CD14-positive monocyte (primary cell): ENCODE measurements at regions not wholly inside any gene's neighbourhood (a gene's known extent, or its start where the extent isn't known, plus 50 kb on each side); places are given as distances from the start of the nearest gene placed in this dataset.
"Not testable (repeated sequence)": the region's sequence is repeated elsewhere in the genome, so short reads cannot be mapped to it uniquely, and the experiment has no call there.

Source experiments
- DNase-seq, 3 donors: peaks; one replicate each; pipeline ENCODE4 v3.0.0-alpha.2; 2011 to 2022
- H2AFZ ChIP-seq: 2 replicates; pipeline ENCODE4 v1.6.0; 2012; ENCODE audit warnings: mild to moderate bottlenecking, low read depth, low read length, inconsistent platforms; ENCODE audit not compliant: insufficient read depth, poor library complexity, severe bottlenecking
- H3K27ac ChIP-seq, 2 donors: 1 replicate in 1 of 2; 2 replicates in 1 of 2; pipeline ENCODE4 v1.5.1; 2012 to 2013; ENCODE audit warnings: low read length in 2 of 2, control low read depth in 1 of 2, inconsistent platforms in 1 of 2, low read depth in 1 of 2, mild to moderate bottlenecking in 1 of 2
- H3K27me3 ChIP-seq, 2 donors: one replicate each; pipeline versions ENCODE4 v1.6.0 to v1.6.1; 2011 to 2013; ENCODE audit warnings: low read length in 2 of 2; ENCODE audit not compliant: control insufficient read depth in 2 of 2, insufficient read depth in 2 of 2
- H3K36me3 ChIP-seq, 2 donors: replicated peaks in 1 of 2; 1 replicate in 1 of 2; 2 replicates in 1 of 2; pipeline versions ENCODE4 v1.5.1 to v1.6.1; 2012 to 2013; ENCODE audit warnings: low read length in 2 of 2, control low read depth in 1 of 2, inconsistent platforms in 1 of 2, mild to moderate bottlenecking in 1 of 2; ENCODE audit not compliant: insufficient read depth in 2 of 2, control insufficient read depth in 1 of 2
- H3K4me1 ChIP-seq, 2 donors: 1 replicate in 1 of 2; 2 replicates in 1 of 2; pipeline versions ENCODE4 v1.5.1 to v1.6.1; 2012 to 2013; ENCODE audit warnings: low read length in 2 of 2, control low read depth in 1 of 2, inconsistent platforms in 1 of 2, mild to moderate bottlenecking in 1 of 2, moderate library complexity in 1 of 2; ENCODE audit not compliant: insufficient read depth in 2 of 2, control insufficient read depth in 1 of 2
- H3K4me2 ChIP-seq: replicated peaks from 2 replicates; pipeline ENCODE3; 2012; ENCODE audit warnings: low read length, moderate library complexity, mild to moderate bottlenecking; ENCODE audit not compliant: poor library complexity, severe bottlenecking; ENCODE audit errors: extremely low read depth
- H3K4me3 ChIP-seq, 3 experiments: fragments of 200-600 bp in 1 of 3; sonication (generic) in 1 of 3; replicated peaks in 1 of 3; 1 replicate in 2 of 3; 2 replicates in 1 of 3; pipeline ENCODE4 v1.5.1; 2011 to 2013; ENCODE audit warnings: low read length in 3 of 3, mild to moderate bottlenecking in 3 of 3, control low read depth in 2 of 3, low read depth in 2 of 3, inconsistent platforms in 1 of 3, moderate library complexity in 1 of 3
- H3K79me2 ChIP-seq: 2 replicates; pipeline ENCODE4 v1.6.0; 2012; ENCODE audit warnings: mild to moderate bottlenecking, control low read depth, inconsistent platforms, low read length, moderate library complexity; ENCODE audit not compliant: insufficient read depth
- H3K9ac ChIP-seq: 2 replicates; pipeline ENCODE4 v1.6.0; 2017; ENCODE audit warnings: low read length, mild to moderate bottlenecking; ENCODE audit not compliant: insufficient read depth, poor library complexity, severe bottlenecking
- H3K9me3 ChIP-seq, 2 donors: replicated peaks in 1 of 2; 1 replicate in 1 of 2; 2 replicates in 1 of 2; pipeline versions ENCODE4 v1.5.1 to v1.6.1; 2012 to 2013; ENCODE audit warnings: low read length in 2 of 2, control low read depth in 1 of 2; ENCODE audit not compliant: control insufficient read depth in 1 of 2, insufficient read depth in 1 of 2
- H4K20me1 ChIP-seq: 2 replicates; pipeline ENCODE4 v1.6.0; 2012; ENCODE audit warnings: mild to moderate bottlenecking, low read length, control low read depth, moderate library complexity; ENCODE audit not compliant: insufficient read depth
- H3K27ac Mint-ChIP-seq, 7 donors: one replicate each; pipeline ENCODE4 v1.8.0; 2020; ENCODE audit warnings: mild to moderate bottlenecking in 7 of 7, mixed read lengths in 7 of 7, moderate library complexity in 6 of 7, inconsistent platforms in 2 of 7
- H3K27me3 Mint-ChIP-seq, 3 donors: one replicate each; pipeline ENCODE4 v1.8.0; 2021 to 2022; ENCODE audit warnings: low read depth in 3 of 3, mild to moderate bottlenecking in 3 of 3, mixed read lengths in 3 of 3, moderate library complexity in 3 of 3, inconsistent platforms in 1 of 3
- H3K36me3 Mint-ChIP-seq, 2 donors: one replicate each; pipeline ENCODE4 v1.8.0; 2020; ENCODE audit warnings: mixed read lengths in 2 of 2, inconsistent platforms in 1 of 2, mild to moderate bottlenecking in 1 of 2
- H3K4me1 Mint-ChIP-seq: one replicate; pipeline ENCODE4 v1.8.0; 2020; ENCODE audit warnings: mild to moderate bottlenecking, mixed read lengths
- H3K4me3 Mint-ChIP-seq, 2 donors: one replicate each; pipeline ENCODE4 v1.8.0; 2020; ENCODE audit warnings: mild to moderate bottlenecking in 2 of 2, mixed read lengths in 2 of 2, moderate library complexity in 1 of 2
- H3K9me3 Mint-ChIP-seq, 7 donors: one replicate each; pipeline ENCODE4 v1.8.0; 2020 to 2022; ENCODE audit warnings: mixed read lengths in 7 of 7, mild to moderate bottlenecking in 6 of 7, moderate library complexity in 6 of 7, inconsistent platforms in 2 of 7
- WGBS: methylation state at CpG from one replicate; pipeline ENCODE4 v1.1.5; 2013; ENCODE audit warnings: missing lambda C conversion rate; ENCODE audit not compliant: insufficient coverage; 5-methylcytosine and 5-hydroxymethylcytosine counted together
- intact Hi-C, 2 donors: fragments of 100-400 bp; cut with micrococcal nuclease; formaldehyde crosslinking; loops; one replicate each; pipeline versions ENCODE4 v1.15.0 to v1.15.1; 2023
- TF ChIP-seq, protein P1 (sequence below): fragments of 200-600 bp; IDR thresholded peaks from one replicate; pipeline ENCODE4 v1.8.0; 2022; ENCODE audit warnings: antibody characterized with exemption, mild to moderate bottlenecking

DNA sequence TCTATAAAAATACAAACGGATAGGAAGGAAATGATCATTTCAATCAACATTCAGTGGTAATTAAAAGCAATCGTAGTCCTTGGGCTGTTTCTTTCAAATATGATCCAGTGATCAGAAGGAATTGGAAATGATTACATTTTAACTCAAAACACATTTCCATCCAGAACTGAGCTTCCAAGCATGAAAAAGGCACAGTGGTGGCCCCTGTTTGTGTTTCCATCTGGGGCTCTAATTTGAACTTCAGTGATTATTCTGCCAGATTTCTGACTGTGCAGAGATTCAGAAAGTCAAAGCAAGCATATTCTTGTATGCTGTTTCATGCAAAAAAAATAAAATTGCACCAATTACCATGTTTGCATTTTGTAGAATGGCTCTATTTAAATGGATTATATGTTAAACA, 157.0 kb upstream of the LMNTD1 start:
- Mint-ChIP-seq H3K4me3 (no peak overlapping the region), H3K27ac (no peak overlapping the region), H3K27me3 (peaks cover 0 to 1% (median 0%) of the 10 kb centered on the region in 3 donors), H3K4me1 (no peaks in the 10 kb centered on the region), H3K9me3 (peaks cover 1 to 21% (median 6%) of the 10 kb centered on the region in 7 donors), H3K36me3 (no peaks in the 10 kb centered on the region)
- no peaks in the 10 kb centered on the region for H3K4me1 ChIP-seq
- H2AFZ ChIP-seq: no peak overlapping the region
- H4K20me1 ChIP-seq: no peaks in the 10 kb centered on the region
- H3K4me2 ChIP-seq: no peak overlapping the region
- H3K36me3 ChIP-seq: no peaks in the 10 kb centered on the region
- no peak overlapping the region for H3K9ac ChIP-seq
- no peak overlapping the region for H3K4me3 ChIP-seq
- peaks cover 4 to 17% of the 10 kb centered on the region in 2 donors for H3K9me3 ChIP-seq
- TF ChIP-seq, protein P1, sequence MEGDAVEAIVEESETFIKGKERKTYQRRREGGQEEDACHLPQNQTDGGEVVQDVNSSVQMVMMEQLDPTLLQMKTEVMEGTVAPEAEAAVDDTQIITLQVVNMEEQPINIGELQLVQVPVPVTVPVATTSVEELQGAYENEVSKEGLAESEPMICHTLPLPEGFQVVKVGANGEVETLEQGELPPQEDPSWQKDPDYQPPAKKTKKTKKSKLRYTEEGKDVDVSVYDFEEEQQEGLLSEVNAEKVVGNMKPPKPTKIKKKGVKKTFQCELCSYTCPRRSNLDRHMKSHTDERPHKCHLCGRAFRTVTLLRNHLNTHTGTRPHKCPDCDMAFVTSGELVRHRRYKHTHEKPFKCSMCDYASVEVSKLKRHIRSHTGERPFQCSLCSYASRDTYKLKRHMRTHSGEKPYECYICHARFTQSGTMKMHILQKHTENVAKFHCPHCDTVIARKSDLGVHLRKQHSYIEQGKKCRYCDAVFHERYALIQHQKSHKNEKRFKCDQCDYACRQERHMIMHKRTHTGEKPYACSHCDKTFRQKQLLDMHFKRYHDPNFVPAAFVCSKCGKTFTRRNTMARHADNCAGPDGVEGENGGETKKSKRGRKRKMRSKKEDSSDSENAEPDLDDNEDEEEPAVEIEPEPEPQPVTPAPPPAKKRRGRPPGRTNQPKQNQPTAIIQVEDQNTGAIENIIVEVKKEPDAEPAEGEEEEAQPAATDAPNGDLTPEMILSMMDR: no peak
- no peaks in the 10 kb centered on the region for H3K79me2 ChIP-seq
- no peaks in the 10 kb centered on the region for H3K27me3 ChIP-seq
- H3K27ac ChIP-seq: no peak overlapping the region
- DNase-seq: no peak
- no CpG with 5 or more reads among the region's 2 CpGs for WGBS
- intact Hi-C loops: no loop called here

DNA sequence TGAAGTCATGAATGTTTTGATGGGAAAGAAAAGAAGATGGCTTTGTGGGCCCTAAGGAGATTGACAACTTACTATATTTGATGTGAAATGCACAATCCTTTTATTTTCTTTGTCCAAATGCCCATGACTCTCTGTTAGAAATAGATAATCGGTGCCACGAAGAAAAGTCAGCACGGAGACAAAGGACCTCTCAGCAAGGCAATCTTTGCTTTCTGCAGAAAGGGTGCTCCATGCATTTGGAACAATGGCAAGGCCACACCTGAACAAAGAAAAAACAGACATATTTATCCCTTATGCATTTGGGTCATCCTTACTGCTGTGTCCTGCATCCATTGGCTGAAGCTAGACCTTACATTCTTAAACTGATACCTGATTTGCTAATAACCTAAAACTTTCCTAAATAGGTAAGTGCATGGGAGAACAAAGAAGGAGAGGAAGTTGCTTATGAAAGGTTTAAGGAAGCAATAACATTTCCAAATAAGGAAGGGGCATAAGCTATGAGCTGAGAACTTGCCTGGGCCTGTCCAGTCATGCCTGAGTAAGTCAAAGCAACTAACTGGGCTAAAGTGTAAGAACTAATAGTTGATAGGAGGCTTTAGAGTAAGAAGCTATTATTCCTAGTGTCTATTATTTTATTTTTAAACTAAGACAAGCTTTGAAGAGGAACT, 158.0 kb upstream of the LMNTD1 start:
- H3K27me3 Mint-ChIP-seq, H4K20me1 ChIP-seq, H3K36me3 Mint-ChIP-seq, intact Hi-C loops, H3K4me1 ChIP-seq, H3K79me2 ChIP-seq, H3K27ac Mint-ChIP-seq, H3K4me3 ChIP-seq, H3K36me3 ChIP-seq, H3K4me3 Mint-ChIP-seq, DNase-seq, H3K4me2 ChIP-seq, H2AFZ ChIP-seq, H3K4me1 Mint-ChIP-seq, H3K27me3 ChIP-seq, H3K27ac ChIP-seq, H3K9ac ChIP-seq: not testable (repeated sequence)
- H3K9me3 Mint-ChIP-seq: peaks cover 1 to 21% (median 6%) of the 10 kb centered on the region in 7 donors
- 100% methylated on average over 1 of the region's 3 CpGs for WGBS
- peaks cover 4 to 17% of the 10 kb centered on the region in 2 donors for H3K9me3 ChIP-seq
